ENCODE measurements at regions not wholly inside any gene's neighbourhood (a gene's known extent, or its start where the extent isn't known, plus 50 kb on each side); places are given as distances from the start of the nearest gene placed in this dataset.
"Not testable (repeated sequence)": the region's sequence is repeated elsewhere in the genome, so short reads cannot be mapped to it uniquely, and the experiment has no call there.

DNA sequence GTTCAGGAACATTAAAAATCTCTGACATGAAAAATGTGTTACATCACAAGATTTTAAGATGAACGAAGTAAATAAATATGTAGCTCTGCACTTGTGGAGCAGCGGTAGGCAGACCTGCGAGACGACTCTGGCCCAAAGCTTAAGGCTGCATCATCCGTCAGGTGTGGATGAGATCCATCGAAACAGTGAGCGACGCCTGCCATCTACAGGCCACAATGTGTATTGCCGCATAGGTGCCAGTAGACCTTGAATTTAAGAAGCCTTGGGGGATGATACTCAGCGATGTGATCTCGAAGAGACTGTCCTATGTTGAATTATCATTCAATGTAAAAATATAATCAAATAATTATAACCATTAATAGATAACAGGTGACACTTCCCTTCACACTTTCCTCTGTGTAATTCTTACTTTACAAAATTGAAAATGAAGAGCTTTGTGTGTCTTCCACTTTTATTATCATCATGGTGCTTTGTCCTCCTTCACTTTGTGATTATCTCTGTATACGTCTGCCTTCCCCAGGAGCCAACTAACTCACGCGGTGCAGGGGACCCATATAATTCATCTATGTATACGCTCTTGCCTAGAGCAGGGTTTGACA lies 851.0 kb downstream of the RAB28 start:
- Histone ChIP-seq H3K27ac (ENCODE audit: low read depth, low read length) (no peak overlapping the region), H3K9me3 (ENCODE audit: insufficient read depth, low read depth, low read length) (peaks cover 17% of the 10 kb centered on the region), H3K36me3 (ENCODE audit: insufficient read depth, low read length) (no peaks in the 10 kb centered on the region), H3K9ac (ENCODE audit: low read depth, low read length) (no peak overlapping the region), H3K27me3 (ENCODE audit: insufficient read depth, low read length) (no peaks in the 10 kb centered on the region), H3K4me1 (ENCODE audit: insufficient read depth, low read length) (no peaks in the 10 kb centered on the region), H3K4me3 (ENCODE audit: low read length) (no peak overlapping the region)
- 18% methylated on average over 13 of the region's 15 CpGs for WGBS

DNA sequence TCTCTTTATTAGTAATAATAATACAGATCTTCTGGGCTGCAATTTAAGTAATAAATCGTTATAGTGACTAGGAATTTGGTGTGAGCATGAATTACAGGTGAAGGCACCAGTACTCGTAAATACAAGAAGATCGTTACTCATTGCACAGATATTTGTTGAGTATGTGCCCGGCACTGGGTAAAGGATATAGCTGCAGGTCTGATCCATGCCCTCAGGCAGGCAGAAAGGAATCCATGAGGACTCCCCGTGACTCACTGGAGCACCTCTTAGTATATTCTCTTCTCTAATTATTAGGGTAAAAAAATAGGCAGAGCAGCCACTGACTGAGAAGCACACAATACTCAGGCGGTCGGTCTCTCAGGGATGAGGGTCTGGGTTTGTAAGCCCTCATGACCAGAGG lies 868.3 kb downstream of the RAB28 start:
- H3K36me3 ChIP-seq (ENCODE audit: insufficient read depth, low read length): no peaks in the 10 kb centered on the region
- 96% methylated on average over 6 of the region's 7 CpGs for WGBS
- H3K9me3 ChIP-seq (ENCODE audit: insufficient read depth, low read depth, low read length): no peaks in the 10 kb centered on the region
- H3K4me3 ChIP-seq (ENCODE audit: low read length): no peak overlapping the region
- H3K27ac ChIP-seq (ENCODE audit: low read depth, low read length): no peak overlapping the region
- peaks cover 14% of the 10 kb centered on the region for H3K4me1 ChIP-seq (ENCODE audit: insufficient read depth, low read length)
- H3K9ac ChIP-seq (ENCODE audit: low read depth, low read length): no peak overlapping the region
- H3K27me3 ChIP-seq (ENCODE audit: insufficient read depth, low read length): no peaks in the 10 kb centered on the region

DNA sequence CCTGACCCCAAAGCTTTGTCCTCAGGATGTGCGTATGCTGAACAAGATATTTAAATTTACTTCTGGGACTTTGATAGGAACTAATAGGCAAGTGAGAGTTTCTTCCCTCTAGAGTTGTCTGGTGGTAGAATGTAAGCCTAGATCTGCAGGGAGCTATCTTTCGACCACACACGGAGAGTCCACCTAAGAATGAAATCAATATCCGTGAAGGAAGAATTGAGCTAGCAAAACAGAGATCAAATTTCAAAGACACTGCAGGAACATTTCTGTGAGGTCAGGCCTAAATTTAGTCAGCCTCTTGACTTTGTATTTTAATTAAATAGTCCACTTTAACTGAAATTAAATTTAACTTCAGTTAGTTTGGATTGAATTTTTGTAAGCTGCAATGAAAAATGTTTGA lies 871.3 kb downstream of the RAB28 start:
- Histone ChIP-seq H3K36me3 (ENCODE audit: insufficient read depth, low read length) (no peaks in the 10 kb centered on the region), H3K4me1 (ENCODE audit: insufficient read depth, low read length) (peaks cover 21% of the 10 kb centered on the region), H3K27ac (ENCODE audit: low read depth, low read length) (no peak overlapping the region), H3K4me3 (ENCODE audit: low read length) (no peak overlapping the region), H3K9ac (ENCODE audit: low read depth, low read length) (no peak overlapping the region), H3K27me3 (ENCODE audit: insufficient read depth, low read length) (no peaks in the 10 kb centered on the region), H3K9me3 (ENCODE audit: insufficient read depth, low read depth, low read length) (no peaks in the 10 kb centered on the region)
- WGBS: 74% methylated on average over 4 of the region's 4 CpGs

DNA sequence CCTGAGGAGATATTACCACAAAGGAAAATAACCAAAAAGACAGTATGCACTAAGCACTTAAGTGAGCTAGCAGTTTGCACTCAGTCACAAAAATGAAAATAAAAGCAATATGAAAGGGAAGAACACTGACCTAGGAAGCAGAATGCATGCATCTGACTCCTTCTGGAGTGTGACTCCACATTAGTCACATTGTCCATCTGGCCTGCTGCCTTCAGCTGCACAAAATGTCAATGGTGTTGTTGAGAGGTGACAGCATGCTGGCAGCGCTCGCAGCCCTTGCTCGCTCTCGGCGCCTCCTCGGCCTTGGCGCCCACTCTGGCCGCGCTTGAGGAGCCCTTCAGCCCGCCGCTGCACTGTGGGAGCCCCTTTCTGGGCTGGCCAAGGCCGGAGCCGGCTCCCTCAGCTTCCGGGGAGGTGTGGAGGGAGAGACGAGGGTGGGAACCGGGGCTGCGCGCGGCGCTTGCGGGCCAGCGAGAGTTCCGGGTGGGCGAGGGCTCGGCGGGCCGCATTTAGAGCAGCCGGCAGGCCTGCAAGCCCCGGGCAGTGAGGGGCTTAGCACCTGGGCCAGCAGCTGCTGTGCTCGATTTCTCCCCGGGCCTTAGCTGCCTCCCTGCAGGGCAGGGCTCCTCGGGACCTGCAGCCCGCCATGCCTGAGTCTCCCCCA lies 874.8 kb downstream of the RAB28 start:
- H3K36me3 ChIP-seq (ENCODE audit: insufficient read depth, low read length); H3K4me3 ChIP-seq (ENCODE audit: low read length); H3K27me3 ChIP-seq (ENCODE audit: insufficient read depth, low read length); H3K27ac ChIP-seq (ENCODE audit: low read depth, low read length); H3K9ac ChIP-seq (ENCODE audit: low read depth, low read length); H3K9me3 ChIP-seq (ENCODE audit: insufficient read depth, low read depth, low read length): not testable (repeated sequence)
- peaks cover 31% of the 10 kb centered on the region for H3K4me1 ChIP-seq (ENCODE audit: insufficient read depth, low read length)
- WGBS: 97% methylated on average over 33 of the region's 33 CpGs

DNA sequence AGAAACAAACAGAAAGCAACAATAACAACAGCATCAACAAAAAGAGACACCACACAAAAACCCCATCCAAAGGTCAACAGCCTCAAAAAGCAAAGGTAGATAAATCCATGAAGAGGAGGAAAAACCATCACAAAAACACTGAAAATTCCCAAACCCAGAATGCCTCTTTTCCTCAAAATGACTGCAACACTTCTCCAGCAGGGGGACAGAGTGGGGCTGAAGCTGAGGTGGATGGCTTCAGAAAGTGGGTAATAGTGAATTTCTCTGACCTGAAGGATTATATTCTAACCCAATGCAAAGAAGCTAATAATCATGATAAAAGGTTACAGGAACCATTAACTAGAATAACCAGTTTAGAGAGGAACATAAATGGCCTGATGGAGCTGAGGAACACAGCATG lies 888.2 kb downstream of the RAB28 start:
- Histone ChIP-seq H3K9ac (ENCODE audit: low read depth, low read length) (no peak overlapping the region), H3K4me3 (ENCODE audit: low read length) (no peak overlapping the region), H3K4me1 (ENCODE audit: insufficient read depth, low read length) (peaks cover 5% of the 10 kb centered on the region; the same call in 1 of the 2 replicates), H3K27me3 (ENCODE audit: insufficient read depth, low read length) (no peaks in the 10 kb centered on the region), H3K9me3 (ENCODE audit: insufficient read depth, low read depth, low read length) (no peaks in the 10 kb centered on the region), H3K27ac (ENCODE audit: low read depth, low read length) (no peak overlapping the region), H3K36me3 (ENCODE audit: insufficient read depth, low read length) (no peaks in the 10 kb centered on the region)

DNA sequence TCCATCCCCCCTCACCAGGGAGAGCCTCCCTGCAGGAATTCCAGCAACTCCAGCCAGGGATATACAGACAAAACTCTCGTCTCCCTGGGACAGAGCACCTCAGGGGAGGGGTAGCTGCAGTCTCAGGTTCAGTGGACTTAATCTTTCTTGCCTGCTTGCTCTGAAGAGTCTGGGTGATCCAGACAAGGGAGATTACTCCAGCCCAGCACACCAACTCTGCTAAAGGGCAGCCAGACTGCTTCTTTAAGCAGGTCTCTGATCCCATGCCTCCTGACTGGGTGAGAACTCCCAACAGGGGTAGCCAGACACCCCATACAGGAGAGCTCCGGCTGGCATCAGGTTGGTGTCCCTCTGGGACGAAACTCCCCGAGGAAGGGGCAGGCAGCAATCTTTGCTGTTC lies 888.7 kb downstream of the RAB28 start:
- Histone ChIP-seq H3K4me1 (ENCODE audit: insufficient read depth, low read length) (peaks cover 5% of the 10 kb centered on the region; the same call in 1 of the 2 replicates), H3K9ac (ENCODE audit: low read depth, low read length) (no peak overlapping the region), H3K27me3 (ENCODE audit: insufficient read depth, low read length) (no peaks in the 10 kb centered on the region), H3K27ac (ENCODE audit: low read depth, low read length) (no peak overlapping the region), H3K4me3 (ENCODE audit: low read length) (no peak overlapping the region), H3K36me3 (ENCODE audit: insufficient read depth, low read length) (no peaks in the 10 kb centered on the region), H3K9me3 (ENCODE audit: insufficient read depth, low read depth, low read length) (no peaks in the 10 kb centered on the region)
- WGBS: 94% methylated on average over 4 of the region's 4 CpGs

DNA sequence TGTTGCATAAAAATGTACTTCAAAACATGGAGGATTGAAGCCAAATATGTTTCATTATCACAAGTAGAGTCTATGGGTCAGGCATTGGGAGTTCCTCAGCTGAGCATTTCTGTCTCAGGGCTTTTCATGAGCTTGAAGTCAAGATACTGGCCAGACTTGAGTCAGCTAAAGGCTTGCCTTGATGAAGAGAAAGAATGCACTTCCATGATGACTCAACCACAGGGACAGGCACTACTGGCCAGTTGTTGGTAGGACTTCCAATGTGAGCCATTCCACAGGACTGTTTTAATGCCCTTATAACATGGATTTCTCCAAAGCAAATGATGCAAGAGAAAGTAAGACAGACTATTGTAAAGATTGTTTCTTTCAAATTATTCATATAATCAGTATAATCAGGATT lies 895.6 kb downstream of the RAB28 start:
- H3K27ac ChIP-seq (ENCODE audit: low read depth, low read length): no peak overlapping the region
- no peak overlapping the region for H3K4me3 ChIP-seq (ENCODE audit: low read length)
- no peaks in the 10 kb centered on the region for H3K9me3 ChIP-seq (ENCODE audit: insufficient read depth, low read depth, low read length)
- peaks cover 5% of the 10 kb centered on the region; the same call in 1 of the 2 replicates for H3K4me1 ChIP-seq (ENCODE audit: insufficient read depth, low read length)
- H3K36me3 ChIP-seq (ENCODE audit: insufficient read depth, low read length): no peaks in the 10 kb centered on the region
- no peak overlapping the region for H3K9ac ChIP-seq (ENCODE audit: low read depth, low read length)
- no peaks in the 10 kb centered on the region for H3K27me3 ChIP-seq (ENCODE audit: insufficient read depth, low read length)

DNA sequence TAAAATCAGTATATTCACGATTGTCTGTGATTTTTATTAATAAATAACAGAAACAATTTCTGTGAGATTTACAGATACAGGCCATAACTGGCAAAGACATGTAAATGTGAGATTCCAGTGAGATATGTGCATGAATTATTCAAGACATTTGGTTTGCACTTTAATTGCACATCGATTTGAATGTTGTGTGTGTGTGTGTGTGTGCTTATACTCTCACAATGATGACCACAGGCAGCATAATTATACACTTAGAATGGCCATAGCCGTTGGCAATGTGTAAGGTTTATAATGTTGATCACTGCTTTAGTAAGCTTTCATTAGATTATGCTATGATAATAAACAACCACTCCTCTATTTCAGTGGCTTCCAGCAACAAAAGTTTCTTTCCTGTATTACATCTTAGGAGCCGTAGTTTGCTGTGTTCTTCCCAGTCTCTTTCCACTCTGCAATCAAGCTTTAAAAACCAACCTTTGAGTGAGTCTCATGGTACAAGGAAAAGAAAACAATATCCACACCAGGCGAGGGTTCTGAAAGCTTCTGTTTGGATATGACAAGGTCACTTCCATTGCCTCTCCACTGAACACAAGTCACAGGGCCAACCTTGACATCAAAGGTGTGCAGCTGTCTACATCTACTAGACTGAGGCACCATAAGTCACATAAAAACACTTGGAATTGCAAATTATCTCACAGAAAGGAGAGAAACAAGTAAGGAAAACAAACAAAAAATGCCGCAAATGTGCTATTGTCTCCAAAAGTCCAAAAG lies 897.7 kb downstream of the RAB28 start:
- WGBS: 91% methylated on average over 4 of the region's 6 CpGs

DNA sequence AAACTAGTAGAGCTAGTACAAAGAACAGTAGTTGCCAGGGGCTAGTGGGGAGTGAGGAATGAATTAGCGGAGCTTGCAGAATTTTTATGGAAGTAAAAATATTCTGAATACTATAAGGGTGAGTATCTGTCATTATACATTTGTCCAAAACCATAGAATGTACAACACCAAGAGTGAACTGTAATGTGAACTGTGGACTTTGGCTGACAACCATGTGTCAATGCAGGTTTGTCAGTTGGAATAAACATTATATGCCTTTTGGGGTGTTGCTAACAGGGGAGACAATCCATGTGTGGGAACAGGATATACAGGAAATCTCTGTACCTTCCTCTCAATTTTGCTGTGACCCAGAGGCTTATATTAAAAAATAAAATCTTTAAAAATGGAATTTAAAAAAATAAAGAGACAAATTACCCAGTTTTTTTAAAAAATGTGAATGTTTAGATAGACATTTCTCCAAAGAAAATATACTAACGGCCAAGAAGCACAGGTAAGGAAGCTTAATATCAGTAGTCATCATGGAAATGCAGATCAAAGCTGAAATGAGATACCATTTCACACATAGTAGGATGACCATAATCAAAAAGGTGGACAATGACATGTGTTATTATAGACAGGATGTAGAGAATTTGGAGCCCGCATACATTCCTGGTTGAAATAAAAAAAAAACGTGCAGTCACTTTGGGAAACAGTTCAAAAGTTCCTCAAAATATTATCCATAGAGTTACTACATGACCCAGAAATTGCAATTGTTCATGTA lies 899.8 kb downstream of the RAB28 start:
- no peak overlapping the region for H3K9ac ChIP-seq (ENCODE audit: low read depth, low read length)
- H3K27me3 ChIP-seq (ENCODE audit: insufficient read depth, low read length): no peaks in the 10 kb centered on the region
- H3K27ac ChIP-seq (ENCODE audit: low read depth, low read length): no peak overlapping the region
- H3K4me1 ChIP-seq (ENCODE audit: insufficient read depth, low read length): peaks cover 8% of the 10 kb centered on the region; the same call in 1 of the 2 replicates
- H3K9me3 ChIP-seq (ENCODE audit: insufficient read depth, low read depth, low read length): no peaks in the 10 kb centered on the region
- 95% methylated on average over 3 of the region's 4 CpGs for WGBS
- no peaks in the 10 kb centered on the region for H3K36me3 ChIP-seq (ENCODE audit: insufficient read depth, low read length)
- no peak overlapping the region for H3K4me3 ChIP-seq (ENCODE audit: low read length)

More for the DNA sequence above, 897.7 kb downstream of the RAB28 start:
- Histone ChIP-seq H3K27ac (ENCODE audit: low read depth, low read length) (no peak overlapping the region), H3K4me1 (ENCODE audit: insufficient read depth, low read length) (no peaks in the 10 kb centered on the region), H3K36me3 (ENCODE audit: insufficient read depth, low read length) (no peaks in the 10 kb centered on the region), H3K4me3 (ENCODE audit: low read length) (no peak overlapping the region), H3K27me3 (ENCODE audit: insufficient read depth, low read length) (no peaks in the 10 kb centered on the region), H3K9me3 (ENCODE audit: insufficient read depth, low read depth, low read length) (no peaks in the 10 kb centered on the region), H3K9ac (ENCODE audit: low read depth, low read length) (no peak overlapping the region)

DNA sequence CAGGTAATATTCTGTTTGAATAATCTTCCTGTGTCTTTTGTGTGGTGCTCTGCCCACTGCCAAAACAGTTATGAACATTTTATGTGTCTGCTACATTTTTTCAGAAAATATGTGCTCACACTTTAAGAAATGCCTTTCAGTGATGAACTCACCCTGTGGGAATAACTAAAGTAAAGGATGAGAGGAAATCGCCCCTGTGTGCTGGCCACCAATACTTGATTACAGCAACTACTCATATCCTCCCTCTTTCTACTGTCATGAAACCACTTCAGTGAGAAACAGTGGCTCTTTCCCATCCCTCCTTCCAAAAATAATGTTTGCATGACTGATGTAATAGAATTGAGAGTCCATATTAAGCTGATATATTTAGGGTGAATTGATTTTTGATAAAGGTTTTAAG lies 900.9 kb downstream of the RAB28 start:
- Histone ChIP-seq H3K27ac (ENCODE audit: low read depth, low read length) (no peak overlapping the region), H3K4me3 (ENCODE audit: low read length) (no peak overlapping the region), H3K36me3 (ENCODE audit: insufficient read depth, low read length) (no peaks in the 10 kb centered on the region), H3K9ac (ENCODE audit: low read depth, low read length) (no peak overlapping the region), H3K9me3 (ENCODE audit: insufficient read depth, low read depth, low read length) (no peaks in the 10 kb centered on the region), H3K27me3 (ENCODE audit: insufficient read depth, low read length) (no peaks in the 10 kb centered on the region), H3K4me1 (ENCODE audit: insufficient read depth, low read length) (peaks cover 8% of the 10 kb centered on the region; the same call in 1 of the 2 replicates)
- 100% methylated on average over 1 of the region's 1 CpG for WGBS

DNA sequence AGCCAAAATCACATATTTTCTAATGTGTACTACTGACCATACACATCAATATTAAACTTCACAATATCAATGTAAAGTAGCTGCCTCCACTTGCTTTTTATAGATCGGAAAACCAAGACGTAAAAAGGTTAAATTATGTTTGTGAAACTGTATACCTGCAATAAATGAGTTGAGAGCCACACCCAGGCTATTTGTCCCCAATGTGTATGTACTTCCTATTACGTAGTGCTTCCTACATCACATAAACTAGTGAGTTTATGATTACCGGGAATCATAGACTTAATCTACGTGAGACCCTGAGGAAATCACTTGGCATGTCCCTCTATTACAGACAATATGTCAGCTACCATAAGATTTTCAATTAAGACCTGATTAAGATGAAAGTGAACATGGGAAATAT lies 903.4 kb downstream of the RAB28 start:
- WGBS: 95% methylated on average over 5 of the region's 5 CpGs
- no peak overlapping the region for H3K27ac ChIP-seq (ENCODE audit: low read depth, low read length)
- peaks cover 8% of the 10 kb centered on the region; the same call in 1 of the 2 replicates for H3K4me1 ChIP-seq (ENCODE audit: insufficient read depth, low read length)
- H3K36me3 ChIP-seq (ENCODE audit: insufficient read depth, low read length): no peaks in the 10 kb centered on the region
- no peaks in the 10 kb centered on the region for H3K9me3 ChIP-seq (ENCODE audit: insufficient read depth, low read depth, low read length)
- no peaks in the 10 kb centered on the region for H3K27me3 ChIP-seq (ENCODE audit: insufficient read depth, low read length)
- no peak overlapping the region for H3K4me3 ChIP-seq (ENCODE audit: low read length)
- no peak overlapping the region for H3K9ac ChIP-seq (ENCODE audit: low read depth, low read length)
